CD4-positive, alpha-beta T cell treated with Interleukin-4 for 1 hour (primary cell): ENCODE measurements at regions not wholly inside any gene's neighbourhood (a gene's known extent, or its start where the extent isn't known, plus 50 kb on each side); places are given as distances from the start of the nearest gene placed in this dataset.

ENCODE experiments used
- DNase-seq, 2 donors: peaks; one replicate each; pipeline ENCODE4 v3.0.0-alpha.2; 2020 to 2022

DNA sequence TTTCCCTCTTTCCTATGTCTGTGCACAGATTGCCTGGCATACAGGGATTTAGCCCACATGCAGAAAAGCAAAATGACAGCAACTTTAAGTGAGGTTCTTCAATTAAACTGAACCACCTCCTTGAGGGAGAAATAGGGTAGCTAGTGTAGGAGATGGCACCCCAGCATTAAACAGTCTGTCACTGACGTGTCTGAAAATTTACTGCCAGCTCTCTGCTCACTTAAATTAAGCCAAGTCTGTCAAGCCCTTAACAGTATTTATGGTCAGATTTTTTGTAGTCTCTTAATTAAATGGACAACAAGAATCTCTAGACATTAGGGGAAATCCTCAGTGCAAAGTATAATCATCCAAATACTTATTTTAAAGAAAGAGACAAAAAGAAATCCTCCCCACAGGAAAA is 696.5 kb upstream of the PTBP2 start:
- DNase-seq, result no peak

DNA sequence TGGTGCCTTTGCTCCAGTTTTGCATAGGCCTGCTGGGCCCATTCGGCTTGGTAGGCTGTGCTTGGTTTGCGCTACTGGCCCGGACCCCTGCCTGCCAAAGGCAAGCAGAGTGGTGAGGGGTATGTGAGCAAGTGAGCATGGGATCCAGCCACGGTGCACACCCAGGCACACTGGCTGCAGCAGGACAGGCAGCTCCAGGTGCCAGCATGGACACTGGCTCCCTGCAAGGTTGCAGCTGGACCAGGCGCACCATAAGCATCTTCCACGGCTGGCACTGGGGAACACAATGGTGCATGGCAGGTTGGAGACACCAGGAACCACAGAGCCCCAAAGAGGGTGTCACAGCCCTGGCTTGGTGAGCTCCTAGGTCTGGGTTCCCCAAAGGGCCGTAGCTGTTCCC is 693.5 kb upstream of the PTBP2 start:
- no peak for DNase-seq

DNA sequence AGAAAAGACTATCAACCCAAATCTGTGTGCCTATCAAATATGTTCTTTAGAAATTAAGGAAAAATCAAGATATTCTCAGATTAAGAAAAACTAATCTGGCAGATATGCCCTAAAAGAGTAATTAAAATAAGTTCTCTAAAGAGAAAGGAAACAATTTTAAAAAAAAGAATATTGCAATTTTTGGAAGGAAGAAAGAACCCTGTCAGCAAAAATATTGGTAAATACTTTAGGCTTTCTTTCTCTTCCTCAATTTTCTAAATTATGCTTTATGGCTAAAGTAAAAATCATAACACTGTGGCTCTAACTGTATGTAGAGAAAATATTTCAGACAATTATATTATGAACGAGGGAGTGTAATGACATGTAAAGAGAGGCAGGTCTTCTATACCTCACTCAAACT is 691.3 kb upstream of the PTBP2 start:
- DNase-seq, result no peak

DNA sequence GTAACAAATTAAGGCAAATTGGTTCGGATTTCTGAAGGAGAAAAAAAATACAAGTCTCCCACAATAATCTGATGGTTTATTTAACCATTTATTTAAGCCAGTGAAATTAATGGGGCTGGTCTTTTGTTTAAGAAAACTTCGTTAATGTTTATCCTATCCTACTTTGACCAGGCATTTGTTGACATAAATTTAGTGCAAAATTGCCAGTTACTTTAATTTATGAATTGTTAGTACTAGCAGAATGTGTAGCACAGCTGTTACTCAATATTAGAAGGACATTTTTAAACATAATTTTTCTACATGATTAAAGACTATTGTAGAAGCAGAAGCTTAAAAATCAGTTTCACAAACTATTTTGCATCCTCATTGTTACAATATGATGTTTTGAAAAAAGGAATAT is 687.6 kb upstream of the PTBP2 start:
- DNase-seq, result no peak

DNA sequence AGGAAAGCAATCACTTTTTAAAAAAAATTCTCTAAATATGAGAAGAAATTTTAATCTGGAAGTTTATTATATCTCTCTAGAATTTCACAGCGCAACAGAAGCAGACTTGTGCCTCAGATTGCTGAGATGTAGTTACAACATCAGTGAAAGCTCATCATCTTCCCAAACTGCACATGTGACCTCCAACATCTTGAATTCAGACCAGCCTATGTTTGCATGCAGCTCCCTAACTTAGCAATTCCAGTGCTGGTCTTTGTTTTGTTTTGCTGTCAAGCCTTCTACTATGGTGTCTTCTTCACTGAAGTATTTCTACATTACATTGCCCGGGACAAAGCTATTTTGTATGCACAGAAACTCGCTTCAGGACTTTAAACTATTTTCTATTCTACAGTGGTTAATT is 684.8 kb upstream of the PTBP2 start:
- no peak for DNase-seq

DNA sequence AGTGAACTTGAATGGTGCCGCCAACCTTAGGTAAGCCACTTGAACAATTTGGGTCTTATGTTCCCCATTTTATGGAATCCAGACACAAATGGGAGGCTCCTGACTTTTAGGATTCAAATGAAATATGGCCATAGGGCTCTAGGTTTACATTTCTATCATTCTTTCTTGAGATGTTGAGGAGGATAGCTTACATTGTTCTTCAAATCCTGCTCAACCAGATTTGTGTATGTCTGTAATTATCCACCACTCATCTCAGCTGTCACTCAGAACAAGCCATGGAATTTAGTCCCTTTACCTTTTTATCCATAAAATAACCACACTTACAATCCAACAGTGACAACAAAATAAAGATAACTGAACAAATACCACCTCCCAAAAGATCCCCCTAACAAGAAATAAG is 682.9 kb upstream of the PTBP2 start:
- no peak for DNase-seq

DNA sequence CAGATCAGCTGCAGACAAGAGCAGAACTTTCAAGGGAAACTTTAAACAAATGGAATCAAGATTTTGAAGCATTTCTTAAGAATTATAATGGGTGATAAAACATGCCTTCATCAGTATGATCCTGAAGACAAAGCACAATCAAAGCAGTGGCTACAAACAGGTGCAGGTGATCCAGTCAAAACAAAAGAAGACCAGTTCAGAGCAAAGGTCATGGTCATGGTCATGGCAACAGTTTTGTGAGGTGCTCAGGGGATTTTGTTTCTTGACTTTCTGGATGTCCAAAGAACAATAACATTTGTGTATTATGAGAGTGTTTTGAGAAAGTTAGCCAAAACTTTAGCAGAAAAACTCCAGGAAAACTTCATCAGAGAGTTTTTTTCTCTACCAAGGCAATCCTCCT is 681.7 kb upstream of the PTBP2 start:
- DNase-seq, result no peak

DNA sequence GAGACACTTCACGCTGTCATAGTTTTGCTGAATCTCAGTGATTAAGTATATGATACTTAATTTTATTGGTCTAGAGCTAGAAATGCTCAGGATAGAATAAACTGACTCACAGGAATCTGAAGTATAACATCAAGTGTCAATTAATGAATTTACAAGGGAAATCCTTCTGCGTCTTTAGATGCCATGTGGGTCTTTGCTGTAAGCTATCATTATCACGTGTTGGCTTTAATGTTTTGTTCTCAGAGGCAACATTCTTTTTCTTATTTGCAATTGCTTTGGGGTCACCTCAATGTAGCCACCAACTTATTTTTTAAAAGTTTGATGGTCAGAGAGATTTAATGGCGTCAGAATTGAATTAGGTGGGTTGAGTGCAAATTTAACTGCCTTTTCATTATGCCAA is 680.1 kb upstream of the PTBP2 start:
- no peak for DNase-seq

DNA sequence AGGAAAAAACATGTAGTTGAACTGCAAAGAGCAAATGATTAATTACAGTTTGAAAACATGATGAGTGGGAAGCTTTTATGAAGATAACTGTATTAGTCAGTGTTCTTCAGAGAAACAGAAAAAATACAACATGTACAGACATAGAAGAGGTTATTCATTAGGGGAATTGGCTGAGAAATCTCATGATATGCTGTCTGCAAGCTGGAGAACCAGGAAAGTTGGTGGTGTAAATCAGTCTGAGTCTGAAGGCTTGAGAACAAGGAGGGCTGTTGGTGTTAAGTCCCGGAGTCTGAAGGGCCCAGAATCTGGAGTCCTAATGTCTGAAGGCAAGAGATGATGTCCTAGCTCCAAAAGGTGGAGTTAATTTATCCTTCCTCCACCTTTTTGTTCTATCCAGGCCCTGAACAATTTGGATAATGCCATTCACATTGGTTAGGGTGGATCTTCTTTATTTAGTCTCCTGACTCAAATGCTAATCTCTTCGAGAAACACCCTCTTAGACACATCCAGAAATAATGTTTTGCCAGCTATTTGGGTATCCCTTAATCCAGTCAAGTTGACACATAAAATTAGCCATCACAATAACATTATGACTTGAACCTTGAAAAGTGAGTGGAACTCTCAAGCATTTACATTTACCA is 672.9 kb upstream of the PTBP2 start:
- DNase-seq, result no peak

DNA sequence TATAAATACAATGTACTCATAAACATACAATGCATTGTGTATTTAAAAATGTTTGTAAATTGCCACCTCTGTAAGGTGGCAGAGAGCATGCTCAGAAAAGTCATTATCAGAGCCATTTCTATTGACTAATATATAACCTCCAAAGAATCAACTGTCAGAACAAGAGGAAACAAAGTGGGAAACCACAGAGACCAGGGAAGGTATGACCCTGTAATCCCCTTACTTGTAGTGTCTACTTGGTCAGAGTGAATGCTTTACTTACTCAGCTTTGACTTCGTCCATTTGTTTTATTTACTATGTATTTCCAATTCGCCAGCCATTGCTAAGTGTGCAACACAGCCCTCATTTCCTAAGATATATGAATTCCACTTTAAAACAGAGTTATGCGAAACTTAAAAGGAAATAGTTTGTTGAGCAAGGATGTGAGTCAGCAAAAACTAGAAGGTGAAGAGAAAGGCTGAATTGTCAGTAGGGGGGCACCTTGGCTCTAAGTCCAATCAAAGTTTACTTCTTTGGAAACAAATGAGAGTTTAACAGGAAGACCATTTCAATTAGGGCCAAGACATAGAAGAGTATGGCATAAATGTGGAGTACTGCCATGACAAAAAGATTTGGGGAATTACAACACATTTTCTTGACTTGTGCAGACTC is 671.7 kb upstream of the PTBP2 start:
- DNase-seq, result no peak

DNA sequence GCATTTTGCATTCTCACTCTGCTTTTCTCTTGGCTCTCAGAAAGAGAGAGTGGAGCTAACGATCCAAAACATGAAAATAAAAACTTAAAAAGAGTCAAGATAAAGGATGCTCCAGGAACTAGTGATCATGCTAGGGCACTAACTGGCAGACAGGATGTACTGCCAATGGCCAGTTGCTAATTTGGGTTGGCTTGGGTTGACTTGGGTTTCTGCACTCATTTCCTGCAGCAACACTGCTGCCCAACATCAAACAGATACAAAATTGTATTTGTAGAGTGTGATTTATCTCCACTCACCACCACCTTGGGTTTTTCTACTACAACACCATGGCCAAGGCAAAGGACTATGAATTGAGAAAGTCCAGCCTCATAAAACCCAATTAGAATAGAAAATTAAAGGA is 662.3 kb upstream of the PTBP2 start:
- DNase-seq, result no peak

DNA sequence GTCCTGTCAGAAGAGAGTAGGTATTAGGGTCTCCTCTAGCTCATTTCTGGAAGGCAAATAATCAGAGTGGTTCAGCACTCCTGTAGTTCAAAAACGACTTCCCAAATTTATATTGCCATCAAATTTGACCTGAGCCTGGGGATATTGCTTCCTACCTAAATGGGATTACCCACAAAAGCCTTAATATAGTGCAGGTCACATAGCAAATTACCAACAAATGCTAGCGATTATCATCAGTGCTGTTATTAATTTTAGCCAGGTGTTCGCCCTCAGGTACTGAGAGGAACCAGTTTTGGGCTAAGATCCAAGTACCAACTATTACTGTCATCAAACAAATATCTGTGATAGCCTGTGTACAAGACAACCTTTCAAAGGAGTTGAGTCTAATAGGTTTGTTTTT is 661.8 kb upstream of the PTBP2 start:
- DNase-seq, result no peak

DNA sequence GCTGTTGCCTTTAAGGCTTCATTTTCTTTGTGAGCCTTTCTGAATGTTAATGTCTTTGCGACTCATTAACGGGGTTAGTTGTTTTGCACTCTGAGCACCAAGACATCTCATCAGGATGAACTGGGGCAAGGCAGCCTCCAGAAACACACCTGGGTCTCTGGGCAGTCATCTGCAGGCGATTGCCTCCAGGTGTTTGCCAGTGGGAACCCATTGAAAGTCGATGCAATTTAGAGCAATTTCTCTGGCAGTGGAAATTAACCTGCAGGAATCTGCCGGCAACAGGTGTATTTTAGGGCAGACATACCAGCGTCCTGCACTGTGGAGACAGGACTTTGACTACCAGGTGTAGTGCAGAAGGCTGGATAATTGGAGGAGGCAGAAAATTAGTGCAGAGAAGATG is 661.0 kb upstream of the PTBP2 start:
- no peak for DNase-seq

DNA sequence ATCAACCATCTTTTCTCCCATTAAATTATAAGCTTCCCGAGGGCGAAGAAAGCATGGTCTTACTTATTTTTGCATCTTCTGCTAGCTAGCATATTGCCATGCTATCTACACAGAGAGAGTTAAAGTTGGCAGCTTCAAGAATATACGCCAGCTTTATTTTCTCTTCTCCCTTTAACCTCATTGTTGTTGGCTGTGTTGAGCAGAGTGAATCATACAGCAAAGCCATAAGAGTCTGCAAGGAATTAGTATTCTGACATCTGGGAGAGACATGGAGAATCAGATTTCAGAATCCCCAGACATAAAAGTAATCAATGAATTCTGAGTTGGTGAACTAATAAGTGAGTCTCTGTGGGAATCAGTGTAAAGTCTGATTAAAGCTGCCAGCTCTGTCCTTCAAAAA is 649.6 kb upstream of the PTBP2 start:
- no peak for DNase-seq

DNA sequence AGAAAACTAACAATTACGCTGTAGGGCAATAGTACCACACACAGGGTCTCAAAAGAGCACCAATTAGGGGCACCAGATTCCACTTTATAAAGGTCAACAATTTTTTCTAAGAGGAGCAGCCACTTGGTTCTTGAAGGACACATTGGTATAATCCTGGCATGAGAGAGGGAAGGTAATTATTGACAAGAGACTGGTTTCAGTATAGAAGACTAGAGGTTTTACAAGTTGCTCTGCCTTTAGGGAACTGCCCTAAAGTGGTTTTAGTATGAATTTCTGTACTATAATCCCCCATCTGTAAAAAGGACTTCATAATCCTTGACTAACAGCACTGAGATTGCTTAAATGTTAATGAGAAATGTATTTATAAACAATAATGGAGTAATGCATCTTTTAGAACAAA is 648.5 kb upstream of the PTBP2 start:
- no peak for DNase-seq

DNA sequence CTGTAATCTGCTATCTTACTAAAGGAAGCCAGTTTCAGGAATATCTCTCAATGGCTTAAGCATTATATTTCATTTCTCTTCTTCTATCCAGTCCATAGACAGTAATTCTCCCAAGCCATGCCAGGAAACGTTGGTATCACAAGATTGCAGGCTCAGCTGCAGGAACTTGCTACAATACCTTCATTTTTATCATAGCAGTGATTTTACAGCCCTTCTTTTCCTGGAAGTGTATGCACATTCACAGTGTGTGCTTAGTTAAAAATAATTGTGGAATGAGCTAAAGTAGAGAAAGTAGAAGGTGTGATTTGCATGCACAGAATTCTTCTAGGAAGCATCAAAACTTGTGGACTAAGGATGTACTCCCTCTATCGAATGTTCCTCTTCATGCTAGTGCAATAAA is 647.2 kb upstream of the PTBP2 start:
- no peak for DNase-seq

DNA sequence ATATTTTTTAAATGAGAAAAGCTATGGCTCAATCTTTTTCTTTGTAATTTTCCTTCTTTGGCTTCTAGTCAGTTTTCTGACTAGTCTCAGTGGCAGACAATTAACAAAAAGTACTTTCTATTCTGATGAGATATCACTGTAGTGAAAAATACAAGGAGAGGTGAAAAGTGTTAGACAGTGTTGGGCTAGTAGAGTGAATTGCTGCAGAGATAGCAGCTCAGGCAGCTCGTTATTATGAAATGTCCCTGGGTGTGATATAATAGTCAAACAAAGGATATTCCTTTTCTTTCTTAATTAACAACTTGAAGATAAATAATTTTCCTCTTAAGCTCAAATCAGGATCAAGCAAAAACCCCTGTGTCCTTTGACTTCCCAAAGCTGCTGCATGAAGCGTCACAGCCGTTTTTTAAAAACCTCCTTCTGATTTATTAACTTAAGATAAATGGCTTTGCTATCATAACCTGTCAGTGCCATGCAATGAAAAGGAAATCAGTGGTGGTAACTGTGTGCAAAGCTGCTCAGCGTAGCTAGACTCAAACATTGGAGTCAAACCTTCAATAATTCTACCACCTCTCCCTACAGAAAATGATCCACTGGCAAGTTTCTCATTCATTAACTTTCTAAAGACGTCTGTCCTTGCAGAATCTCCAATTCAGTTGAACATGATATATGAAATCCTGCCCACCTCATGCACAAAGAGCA is 646.6 kb upstream of the PTBP2 start:
- no peak for DNase-seq

DNA sequence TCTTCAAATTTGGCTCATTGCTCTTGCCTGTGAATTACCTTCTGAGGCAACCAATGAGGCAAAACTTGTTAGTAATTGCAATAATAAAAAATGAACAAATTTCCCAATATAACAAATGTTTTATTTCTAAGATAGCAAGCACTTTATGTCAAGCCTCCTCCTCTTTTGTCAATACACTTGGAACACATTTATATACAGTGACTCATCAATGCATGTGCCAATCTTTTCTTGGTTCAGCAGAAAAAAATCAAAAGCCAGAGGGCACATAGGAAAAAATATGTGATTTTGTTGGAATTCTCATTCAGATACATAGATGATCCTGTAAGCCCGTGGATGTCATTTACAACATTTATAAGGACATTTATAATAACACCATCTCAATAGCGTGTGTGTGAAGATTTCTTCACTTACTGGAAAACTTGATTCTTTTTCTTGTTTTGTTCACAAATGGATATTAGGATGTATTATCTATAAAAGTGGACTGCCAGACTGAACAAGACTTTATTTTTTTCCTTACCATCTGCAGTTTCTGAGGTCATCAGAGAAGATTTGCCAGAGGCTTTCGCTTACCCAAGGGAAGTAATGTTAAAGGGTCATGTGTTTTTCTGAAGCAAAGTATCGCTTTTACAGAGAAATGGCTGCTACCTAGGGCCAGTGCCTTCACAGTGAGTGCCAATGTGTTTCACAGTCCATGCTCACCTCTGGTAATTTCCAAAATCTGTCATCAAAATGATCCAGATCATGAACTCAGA is 645.7 kb upstream of the PTBP2 start:
- no peak for DNase-seq

DNA sequence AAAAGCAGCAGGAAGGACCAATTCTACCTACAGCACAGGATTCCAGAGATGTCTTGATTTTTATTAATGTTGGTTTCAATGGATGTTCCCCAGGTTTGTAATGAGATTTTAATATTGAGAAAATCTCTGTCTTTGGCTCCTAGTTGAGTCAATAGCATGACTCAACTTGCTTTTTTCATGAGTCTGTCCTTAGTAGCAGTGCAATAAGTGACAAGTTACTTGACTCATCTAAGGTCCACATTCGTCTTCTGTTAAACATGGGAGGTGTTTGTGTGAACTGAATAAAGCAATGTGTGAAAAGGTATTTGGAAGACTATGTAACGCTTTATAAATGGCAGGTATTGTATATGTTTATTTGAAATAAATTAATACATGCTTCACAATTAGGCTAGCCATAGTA is 645.0 kb upstream of the PTBP2 start:
- no peak for DNase-seq

DNA sequence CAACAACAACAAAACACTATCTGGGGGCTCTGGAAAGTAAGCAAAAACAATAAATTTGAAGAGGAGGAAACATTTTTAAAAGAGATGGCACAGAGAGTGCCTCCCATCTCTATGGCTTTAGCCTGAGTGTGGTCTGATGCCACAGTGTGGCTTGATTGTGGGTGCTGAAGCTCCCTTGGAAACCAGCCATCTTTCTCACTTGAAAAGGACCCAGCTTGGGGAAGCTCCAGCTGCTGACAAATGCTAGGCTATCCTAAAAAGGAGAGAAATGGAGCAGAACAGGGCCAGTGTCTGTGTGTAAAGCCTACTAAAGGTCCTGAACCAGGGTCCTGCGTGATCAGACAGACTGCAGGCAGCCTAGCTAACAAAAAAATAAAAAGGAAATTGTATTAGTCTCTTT is 642.0 kb upstream of the PTBP2 start:
- DNase-seq, result no peak

DNA sequence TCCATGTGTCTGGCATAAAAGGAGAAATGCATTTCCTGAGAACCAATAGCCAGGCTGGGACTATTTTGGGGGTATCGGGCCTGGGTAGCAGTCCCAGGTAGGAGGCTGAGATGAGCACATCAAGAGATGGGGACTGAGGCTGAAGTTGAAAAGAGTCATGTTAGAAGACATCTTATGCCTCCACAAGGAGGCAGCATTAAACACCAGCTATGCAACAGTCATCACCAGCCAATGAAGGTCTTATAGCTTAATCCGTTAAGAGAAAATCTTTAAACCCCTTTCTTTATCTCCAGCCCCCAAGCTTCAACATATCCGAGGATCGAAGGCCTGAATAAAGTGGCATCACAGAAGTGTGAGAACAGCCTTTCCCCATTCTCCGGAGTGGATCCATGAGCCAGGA is 640.7 kb upstream of the PTBP2 start:
- DNase-seq, result no peak

DNA sequence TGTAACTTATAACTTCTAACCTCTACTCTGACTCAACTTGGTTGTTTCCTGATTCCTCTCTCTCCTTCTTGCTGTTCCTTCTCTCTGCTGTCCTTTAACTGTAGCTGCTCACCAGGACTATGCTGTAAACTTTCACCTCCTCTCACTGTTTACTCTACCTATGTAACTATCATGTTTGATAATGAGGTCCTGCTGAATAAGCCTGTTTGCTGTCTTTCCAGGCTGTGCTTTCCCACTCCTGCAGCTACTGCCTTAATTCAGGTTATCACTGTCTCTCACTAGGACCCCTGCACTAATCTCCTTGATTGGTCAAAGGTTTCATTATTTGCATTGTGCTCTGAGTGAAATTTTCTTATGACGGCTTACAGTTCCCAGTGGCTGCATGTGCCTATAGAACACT is 633.9 kb upstream of the PTBP2 start:
- DNase-seq, result no peak

DNA sequence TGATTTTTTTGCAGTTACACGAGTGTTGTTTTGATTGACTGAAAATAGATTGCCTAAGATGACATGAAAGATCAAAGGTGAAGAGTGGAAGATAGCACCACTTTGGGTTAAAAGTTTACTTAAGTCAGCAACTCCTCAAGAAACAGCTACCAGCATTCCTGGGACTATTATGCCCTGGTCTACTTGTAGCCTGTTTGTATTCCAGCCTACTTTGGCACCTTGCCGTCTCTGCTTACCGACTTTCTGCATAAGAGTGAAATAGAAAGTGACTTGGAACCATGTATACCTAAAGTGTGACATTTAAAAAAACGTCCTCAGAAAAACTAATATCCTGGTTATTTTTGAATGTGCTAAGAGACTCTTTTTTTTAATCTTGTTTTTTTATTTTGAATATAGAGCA is 631.5 kb upstream of the PTBP2 start:
- DNase-seq, result no peak
